Stimulated activated CD4-positive, alpha-beta T cell treated with anti-CD3 and anti-CD28 coated beads, Interleukin-2, amount 100 ng/mL, for 24 hours (primary cell): ENCODE measurements at regions not wholly inside any gene's neighbourhood (a gene's known extent, or its start where the extent isn't known, plus 50 kb on each side); places are given as distances from the start of the nearest gene placed in this dataset.

Experiments
- DNase-seq, 2 donors: peaks; one replicate each; pipeline ENCODE4 v3.0.0-alpha.2; 2020

DNA sequence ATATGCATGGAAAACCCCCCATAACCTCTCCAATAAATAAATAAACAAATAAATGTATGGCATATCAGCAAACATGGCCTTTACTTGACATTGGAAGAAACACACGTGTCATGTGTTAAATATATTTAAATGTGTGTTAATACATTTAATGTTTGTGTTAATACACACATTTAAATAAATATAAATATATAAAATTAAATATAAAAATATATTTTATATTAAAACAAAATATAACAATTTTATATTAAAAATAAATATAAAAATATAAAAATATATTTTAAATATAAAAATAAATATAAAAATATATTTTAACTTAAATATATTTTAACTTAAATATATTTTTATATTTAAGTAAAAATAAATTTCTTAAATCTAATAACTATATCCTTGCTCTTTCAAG, 187.6 kb upstream of the CXXC4 start:
- DNase-seq, result no peak

DNA sequence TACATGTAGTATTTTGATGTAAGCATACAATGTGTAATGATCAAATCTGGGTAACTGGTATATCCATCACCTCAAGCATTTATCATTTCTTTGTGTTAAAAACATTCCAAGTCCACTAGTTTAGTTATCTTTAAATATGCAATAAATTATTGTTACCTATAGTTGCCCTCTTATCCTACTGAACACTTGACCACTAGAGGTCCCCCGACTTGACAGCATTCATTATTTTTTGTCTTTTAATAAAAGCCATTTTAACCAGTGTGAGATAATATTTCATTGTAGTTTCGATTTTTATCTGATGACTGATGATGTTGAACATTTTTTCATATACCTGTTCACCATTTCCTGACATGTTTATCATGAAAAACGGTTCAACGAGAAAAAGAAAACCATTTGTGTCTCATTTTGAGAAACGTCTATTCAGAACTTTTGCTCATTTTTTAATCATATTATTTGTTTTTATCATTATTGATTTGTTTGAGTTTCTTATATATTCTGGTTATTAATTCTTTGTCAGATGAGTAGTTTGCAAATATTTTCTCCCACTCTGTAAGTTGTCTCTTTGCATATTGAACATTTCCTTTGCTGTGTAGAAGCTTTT, 199.0 kb upstream of the CXXC4 start:
- no peak for DNase-seq

DNA sequence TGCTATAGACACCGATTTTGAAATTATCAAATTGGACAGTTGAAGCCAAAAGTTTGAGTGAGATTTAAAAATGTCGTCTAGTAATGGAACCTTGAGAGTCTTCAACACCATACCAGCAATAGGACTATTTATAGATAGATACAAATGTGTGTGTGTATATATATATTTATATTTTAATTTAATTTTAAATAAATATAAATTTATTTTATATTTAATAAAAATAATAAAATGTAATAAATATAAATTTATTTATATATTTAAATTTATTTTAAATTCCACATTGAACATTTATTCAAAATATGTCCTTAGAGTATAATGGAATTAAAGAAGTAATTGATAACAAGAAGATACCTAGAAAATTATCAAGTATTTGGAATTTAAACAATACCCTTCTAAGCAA, 221.9 kb upstream of the CXXC4 start:
- DNase-seq, result no peak

DNA sequence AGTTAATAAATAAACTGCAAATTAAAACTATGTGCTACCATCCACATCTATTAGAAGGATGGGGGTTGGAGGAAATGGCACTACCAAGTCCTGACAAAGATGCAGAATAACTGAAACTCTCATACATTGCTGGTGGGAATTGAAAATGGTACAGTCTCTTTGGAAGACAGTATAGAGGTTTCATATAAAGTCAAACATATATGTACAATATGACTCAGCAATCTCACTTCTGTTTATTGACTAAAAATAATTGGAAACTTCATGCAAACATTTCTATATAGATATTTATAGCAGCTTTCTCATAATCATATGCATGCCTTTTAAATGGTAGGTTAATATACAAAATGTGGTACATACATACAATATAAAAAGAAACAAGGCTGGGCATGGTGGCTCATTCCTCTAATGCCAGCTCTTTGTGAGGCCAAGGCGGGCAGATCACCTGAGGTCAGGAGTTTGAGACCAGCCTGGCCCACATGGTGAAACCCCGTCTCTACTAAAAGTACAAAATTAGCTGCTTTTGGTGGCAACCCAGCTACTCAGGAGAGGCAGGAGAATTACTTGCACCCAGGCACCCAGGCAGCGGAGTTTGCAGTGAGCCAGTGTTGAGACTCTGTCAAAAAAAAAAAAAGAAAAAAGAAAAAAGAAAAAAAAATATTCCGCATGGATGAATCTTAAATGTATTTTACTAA, 225.0 kb upstream of the CXXC4 start:
- no peak for DNase-seq

DNA sequence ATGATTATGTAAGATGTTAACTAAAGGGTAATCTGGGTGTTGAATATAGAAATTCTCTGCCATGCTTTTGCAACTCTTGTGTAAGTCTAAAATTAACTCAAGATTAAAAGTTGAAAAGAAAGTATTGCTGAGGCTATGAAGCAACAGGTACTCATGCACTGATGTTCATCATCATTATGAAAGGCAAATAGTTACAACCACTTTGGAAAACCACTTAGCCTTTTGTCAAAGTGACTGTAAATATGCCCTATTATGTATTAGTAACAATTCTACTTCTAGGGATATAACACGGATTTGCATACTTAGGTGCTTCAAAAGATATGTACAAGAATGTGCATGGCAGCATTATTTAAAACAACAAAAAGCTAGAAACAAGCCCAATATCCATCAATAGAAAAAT, 227.8 kb upstream of the CXXC4 start:
- no peak for DNase-seq

DNA sequence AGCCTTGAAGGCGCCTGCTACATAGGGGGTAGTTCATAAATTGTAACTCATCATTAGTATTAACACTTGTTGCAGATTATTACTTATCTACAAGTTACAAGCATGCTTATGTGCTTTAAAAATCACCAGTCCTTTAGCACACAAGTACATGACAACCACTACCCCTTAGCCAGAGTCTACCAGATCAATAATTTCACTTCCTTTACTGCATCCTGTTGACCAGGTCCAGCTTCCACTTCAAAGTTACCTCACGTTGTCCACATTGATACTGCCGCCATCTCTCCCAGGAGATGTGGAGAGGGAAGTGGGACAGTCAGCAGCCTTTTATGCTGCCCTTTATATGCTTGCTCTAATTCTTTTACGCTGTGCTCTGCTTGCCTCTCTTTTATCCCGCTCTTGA, 231.3 kb upstream of the CXXC4 start:
- no peak for DNase-seq

DNA sequence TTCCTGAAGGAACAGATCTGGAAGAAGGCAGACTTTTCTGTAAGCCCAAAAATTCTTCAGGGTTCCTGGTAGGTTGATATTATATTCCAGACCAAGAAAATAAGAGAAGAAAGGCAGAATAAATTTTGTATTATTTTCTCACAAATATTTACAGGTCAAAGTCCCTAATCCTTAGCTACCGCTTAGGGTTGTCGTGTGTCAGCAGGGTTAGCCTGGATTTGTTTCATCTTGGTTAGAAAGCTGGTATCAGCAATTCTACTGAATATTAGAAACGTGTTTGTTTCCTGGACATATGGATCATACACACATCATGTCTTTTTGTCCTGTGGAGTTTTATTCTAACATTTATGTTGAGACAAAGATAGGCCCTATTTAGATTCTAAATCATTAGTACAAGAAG, 232.9 kb upstream of the CXXC4 start:
- no peak for DNase-seq

DNA sequence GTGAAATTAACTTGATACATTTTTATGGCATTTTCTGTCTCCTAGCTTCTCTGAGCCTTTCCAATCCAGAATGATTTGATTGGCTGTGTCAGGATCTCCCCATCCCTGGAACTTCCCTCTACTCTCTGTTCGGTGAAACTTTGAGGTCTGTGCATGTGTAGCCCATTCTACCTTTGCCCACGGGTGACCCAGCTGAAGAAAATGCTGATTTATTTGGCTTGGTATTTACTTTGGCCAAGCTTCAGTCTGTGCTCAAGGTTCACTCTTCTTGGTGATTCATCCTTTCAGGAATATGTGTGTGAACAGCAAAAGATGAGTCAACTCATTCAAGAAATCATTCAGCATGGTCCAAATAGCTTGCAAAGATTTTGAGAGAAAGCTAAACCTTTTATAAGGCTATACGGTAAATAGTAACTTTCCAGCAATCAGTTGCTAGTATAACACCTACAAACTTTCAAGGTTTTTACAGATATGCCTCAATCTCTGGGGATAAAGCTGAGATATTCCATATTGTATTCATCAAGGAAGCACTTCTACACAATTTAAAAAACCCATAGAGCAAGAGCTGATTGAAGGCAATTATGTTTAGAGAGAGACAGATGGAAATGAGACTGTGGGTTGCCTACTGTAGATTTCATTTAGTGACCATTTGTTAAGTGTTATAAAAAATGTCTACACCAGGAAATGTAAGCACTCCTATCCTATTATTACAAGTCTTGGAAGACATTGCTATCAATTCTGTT, 233.9 kb upstream of the CXXC4 start:
- DNase-seq, result no peak

DNA sequence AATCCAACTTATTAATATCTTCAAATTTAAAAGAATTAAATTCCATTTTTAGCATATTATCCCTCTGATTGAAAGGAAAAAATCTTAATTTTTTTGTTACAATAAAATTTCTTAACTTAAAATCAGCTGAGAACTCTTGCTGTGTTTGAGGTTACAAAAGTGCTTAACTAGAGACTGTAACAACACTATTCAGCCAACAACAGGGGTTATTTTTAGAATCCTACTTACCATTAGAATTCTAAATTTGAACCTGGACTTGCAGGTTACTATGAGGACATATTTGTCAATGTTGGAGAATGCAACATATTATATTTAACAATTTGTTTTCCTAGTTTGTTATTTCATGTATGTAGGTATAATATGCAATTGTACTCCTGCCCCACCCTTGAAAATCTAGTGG, 238.1 kb upstream of the CXXC4 start:
- no peak for DNase-seq

DNA sequence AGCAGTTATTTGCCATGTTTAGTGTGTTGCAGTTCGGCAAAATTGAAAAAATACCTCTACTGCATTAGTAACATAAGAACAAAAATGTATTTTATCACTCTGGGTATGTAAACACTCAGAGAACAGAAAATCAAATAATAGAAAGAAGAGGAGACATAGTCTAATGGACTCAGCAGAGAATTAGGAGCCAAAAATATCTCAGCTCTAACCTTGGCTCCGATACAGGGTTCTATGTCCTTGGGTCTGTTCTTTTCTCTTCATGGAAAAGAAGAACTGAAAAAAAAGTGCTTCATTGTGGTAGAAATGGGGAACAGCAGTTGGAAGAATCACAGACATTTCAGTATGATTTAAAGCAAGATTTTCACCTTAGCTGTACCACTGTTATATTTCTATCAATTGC, 240.5 kb upstream of the CXXC4 start:
- no peak for DNase-seq

DNA sequence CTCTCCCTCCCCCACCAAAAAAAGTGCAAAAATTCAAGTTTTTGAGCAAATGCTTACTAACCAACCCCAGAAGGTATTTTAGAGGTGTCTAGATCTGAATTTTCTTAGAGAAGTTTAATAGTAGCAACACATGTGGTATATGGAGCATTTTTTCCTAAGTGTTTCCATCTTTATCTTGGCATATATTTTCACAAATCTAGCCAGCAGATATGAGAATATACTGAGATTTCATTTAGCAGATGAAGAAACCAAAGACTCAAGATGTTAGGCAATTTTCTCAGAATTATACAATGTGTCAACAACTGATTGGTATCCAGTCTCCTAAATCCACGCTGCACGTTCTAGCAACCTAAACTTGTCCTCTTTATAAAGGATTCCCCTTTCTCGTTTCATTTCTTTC, 245.5 kb upstream of the CXXC4 start:
- DNase-seq, result no peak

DNA sequence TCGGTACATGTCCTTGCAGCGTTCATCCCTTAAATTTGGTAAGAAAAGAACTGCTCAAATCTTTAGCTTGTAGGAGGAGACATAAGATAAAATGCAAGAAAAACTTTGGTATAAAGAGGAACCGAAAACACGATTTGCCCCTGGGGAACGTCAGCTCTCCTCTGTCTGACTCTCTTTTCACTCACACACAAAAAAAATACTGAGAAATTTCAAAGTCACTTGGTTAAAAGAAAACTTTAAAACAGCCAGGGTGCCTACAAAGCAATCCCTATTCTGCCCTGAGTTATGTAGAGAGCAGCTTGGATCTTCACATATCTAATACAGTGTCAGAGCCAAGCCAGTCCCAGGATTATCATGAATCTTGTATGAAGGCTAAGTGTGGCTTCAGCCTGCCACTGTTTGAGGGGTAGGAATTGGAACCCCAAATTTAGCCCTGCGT, 248.5 kb upstream of the CXXC4 start:
- no peak for DNase-seq

DNA sequence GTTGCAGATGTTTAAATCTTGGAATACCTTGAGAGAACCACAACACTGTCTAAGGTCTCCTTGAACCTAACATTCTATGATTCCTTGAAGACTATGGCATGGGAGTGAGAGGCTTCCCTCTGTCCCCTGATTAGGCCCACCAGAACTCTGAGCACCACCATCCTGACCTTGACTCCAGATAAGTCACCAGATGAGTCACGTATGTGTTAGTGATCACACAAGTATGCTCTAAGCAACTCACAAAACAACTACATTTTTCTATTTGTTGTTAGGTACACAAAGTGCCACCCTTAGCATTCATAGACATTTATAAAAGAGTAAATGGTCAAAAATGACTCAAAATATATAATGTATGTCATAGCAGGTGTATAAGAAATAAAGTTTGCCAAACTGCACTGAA, 252.9 kb upstream of the CXXC4 start:
- DNase-seq, result no peak

DNA sequence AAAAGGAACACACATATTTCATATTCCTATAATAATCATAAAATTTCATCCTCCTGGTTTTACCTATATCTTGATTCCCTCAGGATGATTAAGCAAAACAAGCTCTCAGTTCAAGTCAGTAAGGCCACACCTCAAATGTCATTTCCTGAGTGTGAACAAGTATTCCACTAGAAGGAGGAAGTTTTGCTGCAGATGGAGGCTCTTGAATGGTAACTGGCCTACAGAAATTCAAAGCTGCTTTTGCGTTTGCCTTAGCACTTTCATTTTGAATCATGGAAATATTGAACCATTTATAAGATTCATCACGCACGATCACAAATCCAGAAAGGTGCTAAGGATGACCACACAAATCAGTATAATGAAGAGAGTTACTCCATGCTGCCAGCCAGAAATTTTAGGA, 254.4 kb upstream of the CXXC4 start:
- DNase-seq, result no peak

DNA sequence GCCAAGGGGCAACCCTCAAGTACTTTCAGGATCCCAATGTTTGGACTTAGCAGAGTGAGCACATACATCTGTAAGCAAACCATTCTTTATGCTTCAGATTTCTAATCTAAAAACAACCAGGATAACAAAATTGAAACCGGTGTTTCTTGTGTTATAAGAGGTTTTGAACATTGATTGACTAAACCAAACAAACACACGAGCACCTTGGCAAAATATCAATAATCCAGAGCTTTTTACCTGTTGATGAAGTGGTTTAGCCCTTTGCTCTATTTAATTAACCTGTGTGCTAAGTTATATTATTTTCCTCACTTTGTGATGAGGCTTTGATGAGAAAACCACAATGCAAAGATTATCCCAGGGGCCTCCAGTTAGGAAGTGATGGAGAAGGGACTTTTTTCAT, 255.3 kb upstream of the CXXC4 start:
- no peak for DNase-seq

DNA sequence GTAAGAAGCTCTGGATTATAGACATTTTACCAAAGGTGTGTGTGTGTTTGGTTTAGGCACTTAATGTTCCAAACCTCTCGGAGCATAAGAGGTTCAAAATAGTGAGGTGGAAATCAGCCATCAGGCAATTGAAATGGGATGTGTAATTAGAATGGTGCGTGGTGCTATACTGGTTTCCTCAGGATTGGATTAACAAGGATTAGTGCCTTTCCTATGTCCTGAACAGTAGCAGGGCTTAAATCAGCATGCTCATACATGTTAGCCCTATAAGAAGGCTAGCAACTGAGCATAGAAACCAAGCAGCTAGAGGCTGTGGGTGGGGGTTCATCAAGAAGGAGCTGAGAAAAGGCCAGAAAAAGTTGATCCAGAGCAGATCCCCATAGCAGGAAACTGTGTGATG, 256.8 kb upstream of the CXXC4 start:
- no peak for DNase-seq

DNA sequence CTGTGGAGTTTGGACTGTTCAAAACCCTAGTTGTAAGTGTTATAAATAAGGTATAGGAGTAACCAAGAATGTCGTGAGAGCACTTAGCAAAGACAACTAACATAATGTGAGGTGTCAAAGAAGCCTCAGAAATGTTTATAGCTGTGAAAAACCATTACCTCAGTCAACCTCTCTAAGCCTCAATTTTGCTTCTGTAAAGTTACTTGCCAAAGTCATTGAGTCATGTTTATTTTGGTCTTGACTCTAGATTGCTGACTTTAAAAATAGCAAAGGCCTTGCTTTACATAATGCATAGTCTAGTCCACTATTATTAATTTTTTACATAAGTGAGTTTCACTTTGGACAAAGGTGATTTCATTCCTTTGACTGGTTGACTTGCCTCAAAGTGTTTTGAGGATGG, 257.6 kb upstream of the CXXC4 start:
- no peak for DNase-seq

DNA sequence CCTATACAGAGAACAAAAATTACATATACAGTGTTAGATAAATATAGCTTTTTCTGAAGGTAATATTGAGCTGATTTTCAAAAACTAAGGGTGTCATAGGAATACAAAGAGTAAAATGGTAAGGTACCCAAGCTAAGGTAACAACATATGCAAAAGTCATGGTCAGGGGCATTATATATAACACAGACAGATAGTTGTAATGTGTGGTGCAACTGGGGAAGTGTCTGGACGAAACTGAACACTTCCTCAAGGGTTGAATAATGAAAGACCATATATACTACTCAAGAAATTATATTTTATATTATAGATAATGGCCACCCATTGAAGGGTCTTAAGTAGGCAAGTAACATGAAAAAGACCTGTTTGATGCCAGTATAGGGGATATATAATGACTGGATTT, 262.1 kb upstream of the CXXC4 start:
- no peak for DNase-seq

DNA sequence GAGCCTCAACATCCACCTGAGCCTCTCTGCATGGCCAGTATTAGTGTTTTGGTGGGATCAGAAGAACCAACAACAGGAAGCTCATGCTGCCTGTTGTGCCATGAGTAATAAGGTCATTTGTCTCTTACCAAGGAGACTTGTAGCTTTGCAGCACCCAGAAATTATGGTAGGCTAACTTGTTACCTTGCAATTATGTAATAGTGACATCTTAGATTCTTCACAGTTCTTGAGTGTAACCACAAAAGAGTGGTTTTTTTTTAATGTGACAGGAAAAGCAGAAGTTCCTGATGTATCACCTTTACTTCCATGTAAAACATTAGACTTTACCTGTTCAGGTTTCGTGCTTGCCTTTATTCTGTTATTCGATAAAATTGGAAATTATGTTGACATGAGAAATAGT, 263.9 kb upstream of the CXXC4 start:
- DNase-seq, result no peak

DNA sequence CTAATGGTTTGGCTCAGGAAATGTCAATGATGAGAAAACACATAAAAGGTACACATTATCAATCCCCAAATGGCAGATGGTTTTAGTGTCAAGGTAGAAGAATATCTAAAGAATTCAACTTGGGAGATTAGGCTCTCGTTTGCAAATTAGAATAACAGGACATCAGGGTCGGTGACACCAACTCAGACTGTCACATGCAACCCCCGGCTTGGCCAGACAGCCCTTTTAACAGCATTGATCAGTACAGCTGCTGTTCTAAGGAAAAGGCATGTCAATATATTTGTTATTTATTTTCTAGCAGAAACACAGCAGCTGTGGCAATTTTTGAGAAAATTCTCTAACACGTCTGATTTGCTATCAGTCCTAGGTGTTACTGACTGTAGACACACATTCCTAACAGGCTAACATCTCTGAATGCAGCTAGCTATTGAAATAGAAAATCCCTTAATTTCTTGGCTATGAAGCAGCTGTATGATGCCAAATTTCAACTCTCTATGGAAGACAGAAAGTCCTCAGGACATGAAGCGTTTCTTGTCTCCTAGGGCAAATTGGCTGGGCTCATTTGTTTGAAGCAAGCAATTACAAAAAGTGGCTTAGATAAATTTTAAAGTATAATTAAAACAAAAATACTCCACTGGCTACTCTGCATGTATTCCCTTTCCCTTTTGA, 269.0 kb upstream of the CXXC4 start:
- no peak for DNase-seq

DNA sequence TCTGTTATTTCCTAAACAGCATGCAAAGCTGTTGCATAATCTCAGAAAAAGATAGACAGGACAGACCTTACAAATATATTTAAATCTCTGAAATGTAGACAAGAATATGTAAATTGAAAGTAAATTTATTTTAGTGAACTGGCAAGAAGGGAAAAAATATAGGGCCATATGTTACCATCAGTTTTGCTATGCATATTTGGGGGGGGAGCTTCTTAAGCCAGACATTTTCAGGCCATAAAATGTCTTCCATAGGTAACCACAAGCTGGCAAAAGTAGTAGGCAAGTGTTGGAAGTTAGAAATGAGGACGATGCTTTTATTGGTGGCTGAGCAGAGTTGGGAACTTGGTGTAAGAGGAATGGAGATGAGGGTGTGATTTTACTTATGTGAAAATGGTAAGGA, 272.0 kb upstream of the CXXC4 start:
- DNase-seq, result no peak

DNA sequence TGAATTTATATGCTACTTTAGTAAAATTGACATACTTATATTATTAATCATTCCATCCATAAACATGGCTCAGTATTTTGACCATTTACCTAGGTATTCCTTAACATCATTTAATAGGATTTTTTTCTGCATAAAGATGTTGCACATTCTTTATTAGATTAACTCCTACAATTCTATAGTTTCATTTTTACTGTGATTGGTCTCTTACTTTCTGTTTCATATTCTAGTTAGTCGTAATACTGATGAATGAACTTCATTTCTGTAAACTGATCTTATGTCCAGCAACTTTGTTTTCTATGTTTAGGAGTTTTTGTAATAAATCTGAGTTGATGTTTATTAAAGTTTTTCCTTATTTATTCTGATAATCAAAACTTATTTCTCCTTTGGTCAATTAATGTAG, 278.2 kb upstream of the CXXC4 start:
- DNase-seq, result no peak

DNA sequence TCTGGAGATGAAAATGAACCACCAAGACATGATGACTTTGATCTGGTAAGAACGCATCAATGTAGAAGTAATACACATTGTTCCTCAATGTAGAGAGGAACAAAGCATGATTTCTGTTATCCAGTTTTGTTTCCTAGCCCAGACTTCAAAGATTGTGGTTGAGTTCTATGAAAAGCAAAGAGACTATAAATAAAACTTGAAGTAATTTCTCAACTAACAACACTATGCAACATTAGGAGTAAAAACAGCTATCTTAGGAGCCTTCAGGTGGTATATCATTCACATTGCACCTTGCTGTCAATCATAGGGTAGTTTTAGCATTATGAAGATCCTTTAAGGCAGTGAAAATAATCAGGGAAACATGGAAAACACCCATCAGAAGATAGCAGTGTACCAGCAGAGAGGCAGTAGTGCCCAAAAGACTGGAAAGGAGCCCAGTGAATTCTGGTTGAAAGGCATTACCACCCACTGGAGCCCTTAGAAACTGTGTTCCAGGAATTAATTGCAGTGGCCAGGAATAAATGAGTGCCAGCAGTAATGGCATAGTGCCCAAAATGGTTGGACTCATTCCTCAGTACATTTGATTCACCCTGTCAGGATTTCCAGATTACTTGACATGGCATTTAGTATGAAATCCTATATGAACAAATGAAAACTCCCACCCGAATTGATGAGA, 300.7 kb upstream of the CXXC4 start:
- no peak for DNase-seq
